H1 (cell line): ENCODE measurements at regions not wholly inside any gene's neighbourhood (a gene's known extent, or its start where the extent isn't known, plus 50 kb on each side); places are given as distances from the start of the nearest gene placed in this dataset.

ENCODE experiments used
- CTCF ChIA-PET: fragments of 300-600 bp; sonication (Branson Sonifier 250); formaldehyde crosslinking; loops from one replicate; lab custom pipeline; 2021; ENCODE audit not compliant: partially characterized antibody; lab: Charles Lee
- POLR2A ChIA-PET: fragments of 300-600 bp; sonication (Branson Sonifier 250); formaldehyde crosslinking; loops from one replicate; lab custom pipeline; 2021; ENCODE audit warnings: inconsistent platforms; ENCODE audit not compliant: partially characterized antibody; lab: Charles Lee
- DNase-seq, 2 experiments: peaks; one replicate each; pipeline versions ENCODE4 v3.0.0 to v3.0.0-alpha.2; 2010 to 2022; ENCODE audit warnings: low spot score in 2 of 2, low read depth in 1 of 2, mixed read lengths in 1 of 2
- FAIRE-seq: peaks from 2 replicates; lab custom pipeline; 2011; peaks lifted over from hg19 to GRCh38; lab: Jason Lieb, UNC
- H2AFZ ChIP-seq: 2 replicates; pipeline ENCODE4 v1.8.1; 2012; ENCODE audit warnings: low read length, inconsistent platforms
- H2AK5ac ChIP-seq: 2 replicates; pipeline ENCODE4 v1.6.1; 2013; ENCODE audit warnings: low read depth, low read length
- H2BK120ac ChIP-seq: replicated peaks from 2 replicates; pipeline ENCODE3; 2013; ENCODE audit warnings: low read depth, low read length, inconsistent platforms
- H2BK12ac ChIP-seq: 2 replicates; pipeline ENCODE4 v1.6.1; 2013; ENCODE audit warnings: low read depth, low read length
- H2BK15ac ChIP-seq: 2 replicates; pipeline ENCODE4 v1.6.1; 2013; ENCODE audit warnings: low read length
- H2BK20ac ChIP-seq: 2 replicates; pipeline ENCODE4 v1.6.1; 2013; ENCODE audit warnings: low read length
- H2BK5ac ChIP-seq: 2 replicates; pipeline ENCODE4 v1.6.1; 2013; ENCODE audit warnings: low read depth, low read length
- H3K14ac ChIP-seq: 2 replicates; pipeline ENCODE4 v1.6.1; 2013; ENCODE audit warnings: inconsistent platforms; ENCODE audit not compliant: insufficient read length
- H3K18ac ChIP-seq: 2 replicates; pipeline ENCODE4 v1.6.1; 2013; ENCODE audit warnings: low read length; ENCODE audit errors: extremely low read depth
- H3K23ac ChIP-seq: 2 replicates; pipeline ENCODE4 v1.6.1; 2013; ENCODE audit warnings: inconsistent platforms; ENCODE audit not compliant: insufficient read length
- H3K23me2 ChIP-seq: 2 replicates; pipeline ENCODE4 v1.6.1; 2013; ENCODE audit warnings: low read depth, low read length
- H3K27ac ChIP-seq: 2 replicates; pipeline ENCODE4 v1.6.1; 2011; ENCODE audit warnings: low read depth, low read length, inconsistent platforms
- H3K27me3 ChIP-seq, 4 experiments: replicated peaks in 1 of 4; 1 replicate in 1 of 4; 2 replicates in 3 of 4; pipeline versions ENCODE4 v1.6.1 to v1.8.1; 2011 to 2013; ENCODE audit warnings: low read length in 3 of 4, mild to moderate bottlenecking in 3 of 4, inconsistent platforms in 2 of 4, mixed read lengths in 2 of 4, moderate library complexity in 1 of 4; ENCODE audit not compliant: control insufficient read depth in 3 of 4, insufficient read depth in 3 of 4; ENCODE audit errors: extremely low read depth in 1 of 4
- H3K36me3 ChIP-seq, 4 experiments: 2 replicates each; pipeline versions ENCODE4 v1.6.1 to v1.8.1; 2011 to 2013; ENCODE audit warnings: mild to moderate bottlenecking in 4 of 4, low read length in 3 of 4, moderate library complexity in 2 of 4, control low read depth in 1 of 4, inconsistent platforms in 1 of 4; ENCODE audit not compliant: insufficient read depth in 4 of 4, control insufficient read depth in 2 of 4
- H3K4ac ChIP-seq: replicated peaks from 2 replicates; pipeline ENCODE3; 2013; ENCODE audit warnings: low read length, low read depth, mixed read lengths, inconsistent platforms; ENCODE audit not compliant: insufficient read length
- H3K4me1 ChIP-seq, 4 experiments: replicated peaks in 1 of 4; 1 replicate in 1 of 4; 2 replicates in 3 of 4; pipeline versions ENCODE4 v1.6.1 to v1.8.1; 2011 to 2013; ENCODE audit warnings: low read length in 3 of 4, inconsistent platforms in 2 of 4, mixed read lengths in 1 of 4; ENCODE audit not compliant: insufficient read depth in 4 of 4, control insufficient read depth in 3 of 4
- H3K4me2 ChIP-seq, 2 experiments: 2 replicates each; pipeline versions ENCODE4 v1.6.1 to v1.8.1; 2011 to 2013; ENCODE audit warnings: low read depth in 2 of 2, low read length in 2 of 2, control low read depth in 1 of 2, inconsistent platforms in 1 of 2, mild to moderate bottlenecking in 1 of 2; ENCODE audit not compliant: insufficient read depth in 1 of 2
- H3K4me3 ChIP-seq, 4 experiments: fragments of 200-600, 300-600 bp in 1 of 4; sonication (generic), shearing (Covaris generic), sonication (Bioruptor Twin) in 1 of 4; 2 replicates each; pipeline versions ENCODE4 v1.5.1 to v1.8.1; 2011 to 2016; ENCODE audit warnings: low read length in 4 of 4, low read depth in 3 of 4, control low read depth in 2 of 4, inconsistent platforms in 2 of 4, mild to moderate bottlenecking in 2 of 4, mixed read lengths in 1 of 4, moderate library complexity in 1 of 4; ENCODE audit not compliant: insufficient read depth in 2 of 4; ENCODE audit errors: extremely low read depth in 1 of 4
- H3K56ac ChIP-seq: replicated peaks from 2 replicates; pipeline ENCODE3; 2013; ENCODE audit warnings: low read depth, mild to moderate bottlenecking, mixed read lengths, low read length, inconsistent platforms; ENCODE audit not compliant: insufficient read length
- H3K79me1 ChIP-seq: 2 replicates; pipeline ENCODE4 v1.6.1; 2013; ENCODE audit warnings: low read depth, low read length, control low read depth
- H3K79me2 ChIP-seq, 2 experiments: 2 replicates each; pipeline versions ENCODE4 v1.6.1 to v1.8.1; 2012 to 2013; ENCODE audit warnings: low read length in 2 of 2, mild to moderate bottlenecking in 2 of 2, inconsistent platforms in 1 of 2; ENCODE audit not compliant: insufficient read depth in 2 of 2, control insufficient read depth in 1 of 2
- H3K9ac ChIP-seq, 4 experiments: replicated peaks in 1 of 4; 1 replicate in 1 of 4; 2 replicates in 3 of 4; pipeline versions ENCODE4 v1.6.1 to v1.8.1; 2011 to 2013; ENCODE audit warnings: low read depth in 3 of 4, low read length in 3 of 4, control low read depth in 2 of 4, mild to moderate bottlenecking in 2 of 4, moderate library complexity in 2 of 4, inconsistent platforms in 1 of 4; ENCODE audit errors: extremely low read depth in 1 of 4
- H3K9me3 ChIP-seq, 2 experiments: 2 replicates each; pipeline versions ENCODE4 v1.6.1 to v1.8.1; 2012 to 2013; ENCODE audit warnings: mild to moderate bottlenecking in 2 of 2, moderate library complexity in 2 of 2, control low read depth in 1 of 2, inconsistent platforms in 1 of 2, low read depth in 1 of 2, low read length in 1 of 2, mixed read lengths in 1 of 2; ENCODE audit not compliant: insufficient read depth in 2 of 2
- H4K20me1 ChIP-seq, 2 experiments: replicated peaks in 1 of 2; 2 replicates each; pipeline versions ENCODE3 to v1.8.1; 2011 to 2013; ENCODE audit warnings: inconsistent platforms in 2 of 2, low read length in 2 of 2, mild to moderate bottlenecking in 1 of 2; ENCODE audit not compliant: insufficient read depth in 2 of 2, control insufficient read depth in 1 of 2
- H4K5ac ChIP-seq: 2 replicates; pipeline ENCODE4 v1.6.1; 2013; ENCODE audit warnings: low read length, low read depth, mixed read lengths, inconsistent platforms; ENCODE audit not compliant: insufficient read length
- H4K8ac ChIP-seq: 2 replicates; pipeline ENCODE4 v1.8.0; 2013; ENCODE audit warnings: mild to moderate bottlenecking, moderate library complexity, low read length, inconsistent platforms; ENCODE audit not compliant: insufficient read depth; ENCODE audit errors: extremely low read depth
- H4K91ac ChIP-seq: replicated peaks from 2 replicates; pipeline ENCODE3; 2013; ENCODE audit warnings: low read length, mixed read lengths, inconsistent platforms; ENCODE audit not compliant: insufficient read length
- EGR1 ChIP-seq: IDR thresholded peaks from 2 replicates; pipeline ENCODE4 v1.6.1; 2011; ENCODE audit warnings: low read depth, low read length, borderline replicate concordance
- KDM1A ChIP-seq: fragments of 200-600, 300-600 bp; sonication (generic); IDR thresholded peaks from 2 replicates; pipeline ENCODE4 v1.7.1; 2016; ENCODE audit warnings: mild to moderate bottlenecking, low read length, borderline replicate concordance
- POLR2AphosphoS5 ChIP-seq: IDR thresholded peaks from 2 replicates; pipeline ENCODE4 v1.6.1; 2011; ENCODE audit warnings: low read depth, low read length
- TAF7 ChIP-seq: optimal IDR thresholded peaks from 2 replicates; pipeline ENCODE3; 2011; ENCODE audit warnings: low read depth, mild to moderate bottlenecking, inconsistent platforms, low read length, moderate library complexity, borderline replicate concordance
- WGBS, 2 experiments: shearing (Covaris generic) in 1 of 2; methylation state at CpG; one replicate each; pipeline versions ENCODE4 v1.1.6 to v1.1.7; 2013 to 2015; ENCODE audit warnings: low lambda C conversion rate in 2 of 2, mixed read lengths in 2 of 2, inconsistent platforms in 1 of 2, low coverage in 1 of 2, missing lambda C conversion rate in 1 of 2; ENCODE audit not compliant: insufficient replicate concordance in 2 of 2, insufficient coverage in 1 of 2, insufficient read length in 1 of 2; ENCODE audit errors: extremely low coverage in 1 of 2, missing lambda C conversion rate in 1 of 2; 5-methylcytosine and 5-hydroxymethylcytosine counted together

- Histone ChIP-seq H3K56ac (no peak overlapping the region), H2BK20ac (no peak overlapping the region), H3K4me2 (no peak overlapping the region), H3K4me1 (peaks cover 0 to 24% (median 3%) of the 10 kb centered on the region in 4 experiments; a peak in 5 of 7 replicates), H3K23me2 (peaks cover 3% of the 10 kb centered on the region; the same call in 1 of the 2 replicates), H3K14ac (no peak overlapping the region), H4K8ac (no peak overlapping the region), H4K91ac (no peak overlapping the region), H3K4ac (no peak overlapping the region), H3K79me2 (no peaks in the 10 kb centered on the region; a peak in 1 of 4 replicates), H2BK5ac (no peak overlapping the region), H3K27me3 (no peaks in the 10 kb centered on the region), H4K5ac (no peak overlapping the region), H2BK15ac (no peak overlapping the region), H3K79me1 (peaks cover 7% of the 10 kb centered on the region), H3K4me3 (no peak overlapping the region), H3K27ac (no peak overlapping the region), H4K20me1 (peaks cover 6 to 13% of the 10 kb centered on the region in 2 experiments), H2AFZ (no peak overlapping the region), H2BK12ac (no peak overlapping the region), H2AK5ac (no peak overlapping the region), H3K36me3 (no peaks in the 10 kb centered on the region), H2BK120ac (no peak overlapping the region), H3K23ac (no peak overlapping the region), H3K18ac (no peak overlapping the region), H3K9ac (no peak overlapping the region), H3K9me3 (no peaks in the 10 kb centered on the region)
- DNase-seq: no peak
- FAIRE-seq: no peak
- ChIA-PET POLR2A (no interaction called here), CTCF (interaction anchor here (0.9 to 17.5 kb wide), 12 partner anchors 9 to 134 kb away, joined by 3 to 371 read pairs (median 8); no protein-coding TSS in a partner anchor)
- WGBS, 2 experiments: 91% methylated on average over 7 of the region's 7 CpGs; no CpG with 5 or more reads in 1 of the 2 experiments
- no peak for TF ChIP-seq KDM1A
- TF ChIP-seq EGR1: no peak
- TF ChIP-seq TAF7: no peak
- no peak for TF ChIP-seq POLR2AphosphoS5
Measured at GRCh38 chr16:85248857-85249256, 136.6 kb upstream of the CIBAR2 start.
